GM18507 (cell line): ENCODE measurements at regions not wholly inside any gene's neighbourhood (a gene's known extent, or its start where the extent isn't known, plus 50 kb on each side); places are given as distances from the start of the nearest gene placed in this dataset.

ENCODE experiments used
- DNase-seq: peaks from one replicate; pipeline ENCODE4 v3.0.0; 2011; ENCODE audit warnings: low read depth; ENCODE audit not compliant: insufficient read length; ENCODE audit errors: extremely low spot score
- FAIRE-seq: peaks from 2 replicates; lab custom pipeline; 2011; peaks lifted over from hg19 to GRCh38; lab: Jason Lieb, UNC

- DNase-seq: no peak
- no peak for FAIRE-seq
Measured at GRCh38 chr5:61966997-61967396, 339.0 kb upstream of the KIF2A start.

GRCh38 chr5:61967681-61968080 lies 338.3 kb upstream of the KIF2A start:
- no peak for FAIRE-seq
- DNase-seq: no peak

GRCh38 chr5:61969347-61969746 lies 336.7 kb upstream of the KIF2A start:
- DNase-seq: no peak
- no peak for FAIRE-seq

- FAIRE-seq (no peak), DNase-seq (no peak)
Measured at GRCh38 chr5:61969755-61970154, 336.3 kb upstream of the KIF2A start.

- no peak for FAIRE-seq
Measured at GRCh38 chr5:61970218-61970617, 335.8 kb upstream of the KIF2A start.

GRCh38 chr5:61974680-61975079 lies 331.3 kb upstream of the KIF2A start:
- no peak for FAIRE-seq
- DNase-seq: no peak

More at GRCh38 chr5:61970218-61970617, 335.8 kb upstream of the KIF2A start:
- no peak for DNase-seq

- FAIRE-seq (no peak), DNase-seq (no peak)
Measured at GRCh38 chr5:61981886-61982285, 324.1 kb upstream of the KIF2A start.

GRCh38 chr5:61991430-61991829 lies 314.6 kb upstream of the KIF2A start:
- FAIRE-seq (no peak), DNase-seq (no peak)

GRCh38 chr5:61991866-61992265 lies 314.1 kb upstream of the KIF2A start:
- DNase-seq (no peak), FAIRE-seq (no peak)

- DNase-seq: no peak
- no peak for FAIRE-seq
Measured at GRCh38 chr5:61993295-61993927, 312.6 kb upstream of the KIF2A start.

- DNase-seq: no peak
- no peak for FAIRE-seq
Measured at GRCh38 chr5:61994171-61994570, 311.8 kb upstream of the KIF2A start.

- FAIRE-seq: no peak
- DNase-seq: no peak
Measured at GRCh38 chr5:61995486-61995885, 310.5 kb upstream of the KIF2A start.

GRCh38 chr5:61999371-61999770 lies 306.6 kb upstream of the KIF2A start:
- FAIRE-seq (no peak), DNase-seq (no peak)

GRCh38 chr5:62000646-62001045 lies 305.4 kb upstream of the KIF2A start:
- no peak for DNase-seq

GRCh38 chr5:62001640-62002039 lies 304.4 kb upstream of the KIF2A start:
- no peak for FAIRE-seq
- no peak for DNase-seq

More at GRCh38 chr5:62000646-62001045, 305.4 kb upstream of the KIF2A start:
- FAIRE-seq: no peak

GRCh38 chr5:62002436-62002835 lies 303.6 kb upstream of the KIF2A start:
- no peak for DNase-seq
- FAIRE-seq: no peak

GRCh38 chr5:62005551-62005950 lies 300.5 kb upstream of the KIF2A start:
- DNase-seq (no peak), FAIRE-seq (no peak)

GRCh38 chr5:62007457-62007856 lies 298.5 kb upstream of the KIF2A start:
- DNase-seq (no peak), FAIRE-seq (no peak)

GRCh38 chr5:62011089-62011664 lies 294.8 kb upstream of the KIF2A start:
- no peak for FAIRE-seq
- no peak for DNase-seq

- DNase-seq (no peak), FAIRE-seq (no peak)
Measured at GRCh38 chr5:62017092-62017491, 288.9 kb upstream of the KIF2A start.

GRCh38 chr5:62029303-62029702 lies 276.7 kb upstream of the KIF2A start:
- no peak for FAIRE-seq
- no peak for DNase-seq

GRCh38 chr5:62030326-62030725 lies 275.7 kb upstream of the KIF2A start:
- no peak for DNase-seq
- FAIRE-seq: no peak
